Fibroblast of skin of right quadriceps (primary cell): ENCODE measurements at regions not wholly inside any gene's neighbourhood (a gene's known extent, or its start where the extent isn't known, plus 50 kb on each side); places are given as distances from the start of the nearest gene placed in this dataset.
"Not testable (repeated sequence)": the region's sequence is repeated elsewhere in the genome, so short reads cannot be mapped to it uniquely, and the experiment has no call there.

Experiments used
- DNase-seq: peaks from one replicate; pipeline ENCODE4 v3.0.0-alpha.2; 2013

DNA sequence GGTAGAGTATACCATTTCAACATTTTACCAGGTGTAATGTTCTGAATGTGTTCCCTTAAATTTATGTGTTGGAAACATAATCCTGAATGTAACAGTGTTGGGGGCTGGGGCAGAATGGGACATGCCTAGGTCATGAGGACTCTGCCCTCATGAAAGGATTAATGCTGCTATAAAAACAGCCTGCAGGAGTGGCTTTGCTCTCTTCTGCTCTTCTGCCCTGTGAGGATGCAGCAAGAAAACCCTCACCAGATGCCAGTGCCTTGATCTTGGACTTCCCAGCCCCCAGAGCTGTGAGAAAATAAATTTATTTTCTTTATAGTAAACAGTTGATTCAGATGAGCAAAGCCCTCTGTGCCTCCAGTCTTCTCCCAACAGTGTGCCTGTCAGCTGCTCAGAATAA lies 326.0 kb upstream of the ONECUT1 start:
- no peak for DNase-seq

DNA sequence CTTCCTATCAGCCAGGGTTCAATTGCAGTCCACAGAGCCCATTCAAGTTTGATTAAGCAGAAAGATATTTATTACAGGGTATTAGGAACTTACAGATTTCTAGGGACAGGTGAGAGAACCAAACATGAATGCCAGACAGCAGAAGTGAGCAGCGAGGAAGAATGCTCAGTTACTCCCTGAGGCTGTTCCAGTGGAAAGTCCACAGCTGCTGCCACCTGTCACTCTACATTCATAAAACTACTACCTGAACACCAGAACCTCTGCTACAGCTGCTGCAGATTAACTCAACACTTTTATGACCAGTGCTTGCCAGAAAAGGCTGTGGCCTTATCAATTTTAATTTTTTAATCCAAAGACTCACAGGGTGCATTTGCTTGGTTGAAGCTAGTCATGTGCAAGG lies 325.4 kb upstream of the ONECUT1 start:
- no peak for DNase-seq

DNA sequence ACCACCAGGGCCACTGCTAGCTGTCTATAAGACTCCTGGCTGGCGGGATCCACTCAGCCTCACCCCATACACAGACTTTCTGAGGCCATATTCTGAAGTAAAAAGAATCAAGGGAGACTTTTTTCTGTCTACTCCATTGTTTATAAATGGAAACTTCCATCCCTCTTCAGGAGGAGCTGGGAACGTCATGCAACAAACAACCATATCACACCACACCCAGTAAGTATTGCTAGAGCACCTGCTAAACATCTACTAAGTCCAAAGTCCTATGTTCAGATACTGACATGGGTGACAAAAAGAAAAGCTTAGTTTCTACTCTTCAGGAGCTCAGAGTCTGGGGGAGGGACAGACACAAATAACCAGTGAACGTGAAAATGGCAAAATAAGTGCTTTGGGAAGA lies 324.8 kb upstream of the ONECUT1 start:
- DNase-seq: no peak

DNA sequence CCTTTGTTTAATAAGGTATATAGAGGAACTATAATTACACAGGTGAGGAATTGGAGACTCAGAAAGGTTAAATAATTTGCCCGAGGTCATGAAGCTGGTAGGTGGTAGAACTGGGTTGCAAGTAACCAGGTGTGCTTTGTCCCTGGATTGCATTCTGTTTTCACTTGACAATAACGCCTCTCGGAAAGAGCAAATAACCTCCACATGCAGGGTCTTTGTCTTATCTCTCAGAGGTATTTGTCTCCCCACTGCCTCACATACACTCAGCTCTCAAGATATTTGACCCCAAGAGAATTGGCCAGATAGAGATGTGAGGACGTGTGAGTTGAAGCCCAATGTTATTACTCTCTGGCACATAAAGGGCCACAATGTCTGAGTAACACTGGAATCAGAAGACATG lies 320.9 kb upstream of the ONECUT1 start:
- DNase-seq: no peak

DNA sequence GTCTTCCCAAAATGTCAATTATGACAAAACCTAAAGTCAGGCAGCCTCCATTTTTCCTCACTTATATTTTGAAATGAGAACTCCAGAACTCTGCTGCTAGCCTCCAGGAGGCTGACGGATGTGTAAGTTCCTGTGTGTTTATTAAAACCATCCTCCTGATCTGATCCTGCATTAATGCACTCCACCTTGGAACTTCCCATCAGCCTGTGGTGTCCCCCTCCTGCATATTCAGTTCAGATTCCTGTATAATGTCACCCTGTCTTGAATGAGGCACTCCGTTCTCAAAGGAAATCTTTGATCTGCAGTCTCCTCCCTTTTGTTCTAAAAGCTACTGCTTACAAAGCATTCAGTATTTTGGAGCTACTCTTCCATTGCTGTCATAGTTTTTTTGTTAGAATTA lies 318.2 kb upstream of the ONECUT1 start:
- no peak for DNase-seq

DNA sequence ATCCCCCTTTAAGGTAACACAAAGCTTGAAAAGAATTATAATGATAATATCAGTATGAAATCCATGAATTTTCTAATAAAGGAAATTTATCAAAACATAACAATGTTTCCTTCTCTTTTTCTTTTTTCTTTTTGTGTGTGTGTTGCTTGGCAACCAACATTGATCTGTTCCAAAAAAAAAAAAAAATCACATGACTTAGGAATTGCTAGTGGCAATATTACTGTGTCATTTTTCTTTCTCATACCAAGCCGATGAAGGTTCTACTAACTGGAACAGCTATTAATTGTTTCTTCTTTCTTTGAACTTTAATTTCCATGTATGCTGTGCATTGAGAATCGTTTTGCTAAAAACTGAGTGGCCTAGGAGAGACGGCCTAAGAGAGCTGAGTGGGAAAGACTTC lies 317.7 kb upstream of the ONECUT1 start:
- no peak for DNase-seq

DNA sequence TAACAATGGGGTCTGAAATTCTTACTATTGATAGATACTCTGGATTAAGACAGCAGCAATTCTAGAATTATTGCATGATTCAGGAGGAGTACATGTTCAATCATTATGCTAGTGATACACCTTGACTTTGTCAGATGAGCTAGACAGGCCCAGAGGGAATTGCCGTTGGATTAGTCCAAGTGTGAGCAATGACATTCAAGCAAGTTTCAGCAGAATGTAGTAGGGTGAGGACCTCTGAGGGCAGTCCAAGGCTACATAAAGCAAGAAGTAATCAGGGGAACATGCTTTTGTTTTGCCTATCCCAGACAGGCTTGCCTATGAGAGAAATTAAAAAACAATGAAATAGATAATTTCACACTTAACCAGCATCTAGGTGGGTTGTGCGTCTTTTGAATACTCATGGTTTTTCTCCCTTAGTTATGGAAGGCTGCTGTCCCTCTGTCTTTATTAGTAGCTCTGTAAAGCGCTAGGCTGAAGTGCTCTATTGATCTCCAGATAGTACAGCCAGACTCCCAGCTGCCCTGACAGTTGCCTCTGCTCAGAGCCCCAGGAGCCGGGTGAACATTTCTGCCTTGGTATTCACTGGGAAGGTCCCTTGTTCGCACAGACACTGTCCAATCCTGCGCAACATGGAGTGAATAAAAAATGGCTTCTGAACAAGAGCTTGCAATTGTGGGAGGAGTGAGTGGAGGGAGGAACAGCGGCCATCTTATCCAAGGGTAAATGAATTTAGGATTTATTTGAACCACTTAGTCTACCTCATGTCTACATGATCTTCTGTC lies 316.6 kb upstream of the ONECUT1 start:
- DNase-seq: no peak

DNA sequence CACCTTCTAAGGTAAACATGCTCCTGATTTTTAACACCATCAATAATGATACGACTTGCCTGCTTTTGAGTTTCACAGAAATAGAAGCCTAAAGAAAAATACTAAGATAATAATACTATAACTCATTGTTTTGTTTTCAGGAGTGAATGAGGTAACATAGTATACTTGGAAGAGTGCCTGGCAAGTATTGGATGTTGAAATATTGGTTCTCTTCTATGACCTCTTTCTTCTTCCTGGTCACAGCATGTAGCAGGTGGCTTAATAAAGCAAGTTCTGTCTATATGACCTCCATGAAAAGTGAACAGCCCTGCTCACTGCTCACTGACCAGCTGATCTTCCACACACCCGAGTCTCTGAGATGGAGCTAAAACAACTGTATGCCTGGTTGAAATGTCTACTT lies 312.3 kb upstream of the ONECUT1 start:
- no peak for DNase-seq

DNA sequence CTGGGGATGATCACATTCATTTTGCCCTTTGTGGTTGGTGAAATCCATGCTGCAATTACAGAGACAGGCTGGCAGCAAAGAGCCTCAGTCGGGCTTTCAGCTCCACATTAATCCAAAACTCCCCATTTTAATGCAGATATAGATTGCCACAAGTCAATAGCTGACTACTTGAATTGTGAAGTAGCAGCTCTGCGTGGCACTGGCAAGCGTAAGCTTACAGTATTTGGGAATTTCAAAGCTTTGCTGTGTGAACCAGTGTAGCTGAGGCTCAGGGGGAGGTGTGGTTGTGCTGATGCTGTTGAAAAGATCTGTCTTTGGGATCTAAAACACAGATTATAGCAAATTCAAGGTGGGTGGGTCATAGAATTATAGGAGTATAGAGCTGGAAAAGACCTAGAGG lies 290.3 kb upstream of the ONECUT1 start:
- no peak for DNase-seq

DNA sequence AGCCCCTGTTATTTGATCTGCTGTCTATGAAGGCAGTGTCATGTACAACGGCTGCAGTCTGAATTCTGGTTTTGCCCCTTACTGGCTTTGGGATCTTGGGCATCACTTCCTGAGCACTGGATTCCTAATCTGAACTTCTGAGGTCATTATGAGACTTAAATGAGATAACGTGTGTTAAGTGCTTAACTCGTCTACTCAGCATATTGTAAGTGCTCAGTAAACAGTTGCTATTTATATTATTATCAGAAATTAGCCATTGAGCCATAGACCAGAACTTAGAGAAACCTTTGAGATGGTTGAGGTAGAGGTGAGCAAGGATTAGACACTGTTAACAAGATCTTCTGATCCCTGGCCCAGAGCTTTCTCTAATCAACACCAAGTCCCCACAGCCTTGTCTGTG lies 284.1 kb upstream of the ONECUT1 start:
- no peak for DNase-seq

DNA sequence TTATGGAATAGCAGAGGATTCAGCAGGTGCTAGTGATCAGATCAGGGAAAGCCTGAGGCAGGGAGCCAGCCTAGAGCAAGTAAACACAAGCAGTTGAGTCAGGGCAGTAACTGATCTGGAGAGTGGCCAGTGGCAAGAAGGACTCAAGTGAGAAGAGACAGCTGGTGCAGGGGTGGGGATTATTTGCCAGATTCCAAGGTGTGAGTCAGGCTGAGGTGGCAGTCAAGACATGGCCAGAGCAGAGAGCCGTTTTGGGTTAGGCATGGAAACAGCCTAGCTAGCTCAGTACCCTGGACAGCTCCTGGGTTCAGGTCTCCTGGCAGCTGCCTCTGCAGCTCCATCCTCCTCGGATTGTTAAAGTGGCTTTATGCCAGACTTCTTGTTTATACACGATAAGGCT lies 281.9 kb upstream of the ONECUT1 start:
- DNase-seq: peak; percentile 4

DNA sequence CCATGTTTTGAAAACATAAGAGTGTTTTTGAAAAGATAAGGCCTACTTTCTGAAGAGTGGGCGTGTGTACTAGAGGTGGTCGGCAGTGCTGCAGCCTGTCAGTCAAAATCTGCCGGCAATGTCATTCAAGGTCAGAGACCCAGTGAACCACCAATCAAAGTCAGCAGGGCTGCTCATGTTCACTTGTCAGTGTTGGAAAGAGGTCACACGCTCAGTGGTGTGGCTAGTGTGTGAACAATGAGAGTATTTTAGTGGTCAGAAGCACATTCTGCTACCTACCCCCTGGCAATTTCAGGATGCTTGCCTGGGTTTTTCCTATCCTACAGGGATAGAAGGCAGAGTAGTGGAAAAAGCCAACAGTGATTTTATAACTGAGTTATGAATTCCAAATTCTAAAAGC lies 278.5 kb upstream of the ONECUT1 start:
- DNase-seq: no peak

DNA sequence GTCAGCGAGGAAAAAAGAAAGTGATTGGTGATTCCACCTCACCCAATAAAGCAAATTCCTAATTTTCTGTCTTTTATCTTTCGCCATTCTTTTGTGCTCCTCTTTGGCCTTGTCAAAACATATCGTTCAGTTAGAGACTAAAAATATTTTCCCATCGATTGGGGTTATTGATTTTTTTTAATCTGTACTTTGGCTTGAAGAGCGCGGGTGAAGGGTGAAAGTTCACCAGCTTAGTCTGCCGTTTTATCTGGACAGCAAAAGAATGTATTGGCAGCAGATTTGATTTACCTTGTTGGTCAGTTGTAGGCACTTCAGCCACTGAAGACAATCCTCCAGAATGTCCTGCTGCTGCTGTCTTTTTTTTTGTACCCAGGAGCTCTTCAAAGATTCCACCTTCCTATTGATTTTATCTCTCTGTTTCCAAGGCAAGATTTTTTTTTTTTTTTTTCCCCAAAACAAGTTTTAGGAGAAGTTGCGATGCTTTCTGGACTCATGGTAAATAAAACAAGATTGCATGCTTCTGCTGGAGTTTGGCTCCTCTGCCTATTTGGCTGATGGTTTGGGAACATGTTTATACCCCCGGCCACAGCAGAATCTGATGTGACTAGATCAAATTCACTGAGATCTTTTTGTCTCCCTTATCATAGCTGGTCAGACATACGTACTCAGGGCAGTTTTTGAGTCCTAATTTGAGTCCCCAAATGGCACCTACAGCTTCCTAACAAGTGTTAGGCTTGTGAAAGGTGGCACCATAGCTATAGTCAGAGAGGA lies 269.3 kb upstream of the ONECUT1 start:
- DNase-seq: no peak

DNA sequence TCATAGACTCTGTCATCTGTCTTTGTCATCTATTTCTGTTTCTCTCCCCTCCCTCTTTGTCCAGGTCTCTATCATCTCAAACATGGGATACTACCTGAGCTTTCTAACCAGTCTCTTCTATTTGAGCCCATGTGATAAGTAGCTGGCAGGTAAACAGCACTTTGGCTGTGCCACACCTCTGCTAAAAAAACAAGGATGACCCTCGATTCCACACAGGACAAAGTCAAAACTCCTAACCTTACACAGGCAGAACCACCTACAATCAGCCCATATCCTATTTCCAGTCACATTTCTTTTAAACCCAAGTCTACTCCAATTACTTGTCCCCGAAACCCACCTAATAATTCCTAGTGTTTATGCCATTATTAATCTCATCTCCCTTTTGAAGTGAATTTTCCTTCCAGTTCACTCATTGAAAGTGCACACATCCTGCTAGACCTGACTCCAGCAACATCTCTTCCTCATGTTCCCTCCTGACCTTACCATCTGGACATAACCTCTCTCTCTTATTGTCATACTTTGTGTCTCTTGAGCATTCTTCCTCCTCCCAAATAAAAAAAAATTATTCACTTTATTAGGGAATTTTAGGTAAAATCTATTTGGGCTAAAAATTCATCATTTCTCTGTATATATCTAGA lies 256.1 kb upstream of the ONECUT1 start:
- no peak for DNase-seq

DNA sequence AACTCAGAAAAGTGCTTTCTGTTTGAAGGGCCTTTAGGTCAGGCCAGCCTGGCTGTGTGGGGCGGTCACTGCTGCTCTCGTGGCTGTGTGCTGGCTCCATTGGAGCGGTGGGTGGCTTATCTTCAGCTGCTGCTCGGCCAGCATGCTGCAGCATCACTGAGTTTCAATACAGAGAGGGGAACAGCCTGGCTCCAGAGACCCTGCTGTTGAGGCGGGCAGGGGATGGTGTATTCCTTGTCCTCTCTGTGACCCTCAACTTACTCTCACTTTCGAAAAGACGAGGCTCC lies 248.5 kb upstream of the ONECUT1 start:
- no peak for DNase-seq

DNA sequence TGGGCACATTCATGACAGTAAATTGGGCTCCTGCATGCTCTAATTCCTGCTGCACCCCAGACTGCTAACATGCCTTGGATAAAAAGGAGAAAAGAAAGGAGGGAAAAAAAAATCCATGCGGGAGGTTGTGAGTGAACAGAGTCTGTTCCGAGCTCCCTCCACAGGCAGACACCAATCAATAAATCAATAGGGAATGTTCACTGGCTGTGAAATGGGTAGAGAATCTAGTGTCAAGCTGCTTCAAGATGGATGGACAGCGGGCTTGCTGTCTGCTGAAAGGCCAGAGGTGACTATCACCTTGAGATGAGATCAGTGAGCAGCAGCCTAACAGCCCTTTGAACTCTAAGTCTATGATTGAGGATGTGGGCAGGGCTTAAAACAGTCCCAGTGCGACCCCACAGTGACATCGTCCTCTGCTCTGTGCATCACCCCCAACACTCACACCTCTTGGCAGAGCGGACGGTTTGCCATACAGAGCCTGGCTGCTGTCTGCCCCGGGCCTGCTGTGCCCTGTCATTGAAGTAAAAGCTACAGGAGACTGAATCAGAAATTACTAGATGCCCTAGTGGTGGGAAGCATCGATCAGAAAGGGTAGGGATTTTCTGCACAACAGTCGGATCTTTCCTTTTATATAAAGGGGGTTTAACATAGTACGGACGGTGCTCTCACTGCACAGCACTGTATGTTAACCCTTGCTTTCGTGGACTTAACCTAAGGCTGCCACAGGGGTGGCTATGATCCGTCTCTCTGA lies 247.9 kb upstream of the ONECUT1 start:
- no peak for DNase-seq

DNA sequence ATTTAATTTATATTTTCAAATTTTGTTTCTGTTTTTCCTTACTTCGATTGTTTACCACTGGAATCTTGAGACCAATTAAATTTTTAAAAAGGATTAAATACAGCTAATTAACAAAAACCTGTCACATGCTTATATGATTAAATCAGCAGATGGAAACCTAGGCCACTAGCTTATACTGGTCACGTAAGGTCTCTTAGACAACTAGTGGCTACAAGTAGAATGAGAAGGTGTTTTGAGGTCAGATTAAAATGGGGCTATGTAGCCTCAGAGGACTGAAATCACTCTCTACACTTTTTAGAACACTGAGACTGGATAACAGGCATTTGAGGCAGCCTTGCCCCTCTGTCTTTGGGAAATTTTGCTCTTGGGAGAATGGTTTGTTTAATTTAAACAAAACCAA lies 246.5 kb upstream of the ONECUT1 start:
- no peak for DNase-seq

DNA sequence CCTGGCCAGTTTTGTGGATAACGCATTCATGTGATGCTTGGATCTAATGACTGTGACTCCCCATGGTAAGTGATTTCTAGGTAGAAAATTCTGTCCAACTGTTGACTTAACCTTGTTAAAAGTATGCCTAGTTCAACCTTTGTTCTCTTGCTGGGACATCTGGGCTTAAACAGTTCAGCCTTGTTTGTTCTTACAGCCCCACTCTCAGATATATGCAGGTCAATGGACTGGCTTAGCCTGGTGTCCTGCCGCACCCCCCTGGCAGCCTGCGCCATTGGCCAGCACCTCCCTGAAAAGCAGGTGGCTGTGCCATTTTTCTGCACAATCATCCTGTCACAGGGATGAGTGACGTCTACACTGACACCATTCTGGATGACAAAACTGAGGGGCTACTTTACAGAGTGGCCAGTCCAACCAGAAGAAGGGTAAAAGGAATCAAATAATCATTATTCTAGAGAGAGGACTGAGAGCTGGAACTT lies 244.7 kb upstream of the ONECUT1 start:
- no peak for DNase-seq

DNA sequence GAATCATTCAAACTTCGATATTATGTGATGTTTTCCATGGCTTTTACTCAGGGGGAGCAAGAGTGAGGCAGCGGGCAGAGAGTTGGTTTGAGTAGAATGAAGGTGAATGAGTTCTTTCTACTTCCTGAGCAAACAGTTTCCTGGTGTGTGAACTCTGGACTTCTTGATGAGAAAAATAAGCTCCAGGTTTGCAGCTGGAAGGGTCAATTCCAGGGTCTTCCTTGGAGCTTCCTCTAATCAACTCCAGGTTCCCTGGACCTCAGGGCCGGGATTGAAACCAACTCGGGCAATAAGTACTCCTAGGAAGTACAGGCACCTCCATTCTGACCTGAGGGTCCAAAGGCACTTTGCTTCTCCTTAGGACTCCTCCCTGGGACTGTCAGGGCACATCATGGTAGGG lies 243.6 kb upstream of the ONECUT1 start:
- no peak for DNase-seq

DNA sequence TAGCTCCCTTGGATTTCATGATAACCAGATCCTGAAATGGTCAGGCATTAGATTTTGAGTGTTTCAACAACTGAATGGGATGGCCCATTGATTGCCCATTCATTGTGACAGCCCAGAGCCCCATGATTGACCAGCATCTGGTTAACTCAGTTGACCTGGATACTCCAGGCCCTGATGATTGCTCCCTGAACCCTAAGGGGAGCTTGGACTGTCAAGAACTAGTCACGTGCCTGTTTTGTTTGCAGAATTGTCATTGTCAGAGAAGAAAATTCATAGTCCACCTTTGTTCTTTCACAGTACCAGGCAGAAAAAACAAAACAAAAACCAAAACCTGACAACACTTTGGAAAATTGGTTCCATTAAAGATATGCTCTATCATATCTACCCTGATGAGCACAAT lies 241.3 kb upstream of the ONECUT1 start:
- no peak for DNase-seq

DNA sequence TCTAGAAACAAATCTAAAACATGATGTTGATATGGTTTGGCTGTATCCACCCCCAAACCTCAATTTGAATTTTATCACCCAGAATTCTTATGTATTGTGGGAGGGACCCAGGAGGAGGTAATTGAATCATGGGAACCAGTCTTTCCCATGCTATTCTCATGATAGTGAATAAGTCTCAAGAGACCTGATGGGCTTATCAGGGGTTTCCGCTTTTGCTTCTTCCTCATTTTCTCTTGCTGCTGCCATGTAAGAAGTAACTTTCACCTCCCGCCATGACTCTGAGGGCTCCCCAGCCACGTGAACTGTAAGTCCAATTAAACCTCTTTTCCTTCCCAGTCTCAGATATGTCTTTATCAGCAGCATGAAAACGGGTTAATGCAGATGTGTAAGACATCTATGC lies 232.7 kb upstream of the ONECUT1 start:
- DNase-seq: no peak

DNA sequence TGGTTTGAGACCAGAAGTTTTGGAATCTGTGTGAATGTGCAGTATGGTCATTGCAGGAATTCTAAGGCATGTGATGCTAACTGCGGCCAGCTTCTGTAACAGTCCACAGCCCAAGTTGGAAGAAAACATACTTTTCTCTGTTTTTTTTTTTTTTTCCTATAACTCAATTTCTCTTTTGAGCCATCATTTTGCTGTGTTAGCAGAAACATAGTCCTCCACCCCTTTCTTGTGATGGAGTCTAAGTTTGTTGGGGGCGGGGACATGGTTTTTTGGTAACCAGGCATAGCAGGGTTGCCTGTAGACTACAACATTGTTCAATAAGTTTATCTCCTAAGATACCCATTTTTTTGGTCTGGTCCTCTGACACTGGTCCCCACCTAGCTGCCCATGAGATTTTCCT lies 223.2 kb upstream of the ONECUT1 start:
- no peak for DNase-seq

DNA sequence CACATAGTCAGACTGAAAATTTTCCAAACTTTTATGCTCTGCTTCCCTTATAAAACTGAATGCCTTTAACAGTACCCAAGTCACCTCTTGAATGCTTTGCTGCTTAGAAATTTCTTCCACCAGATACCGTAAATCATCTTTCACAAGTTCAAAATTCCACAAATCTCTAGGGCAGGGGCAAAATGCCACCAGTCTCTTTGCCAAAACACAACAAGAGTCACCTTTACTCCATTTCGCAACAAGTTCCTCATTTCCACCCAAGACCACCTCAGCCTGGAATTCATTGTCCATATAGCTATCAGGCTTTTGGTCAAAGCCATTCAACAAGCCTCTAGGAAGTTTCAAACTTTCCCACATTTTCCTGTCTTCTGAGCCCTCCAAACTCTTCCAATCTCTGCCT lies 221.6 kb upstream of the ONECUT1 start:
- not testable (repeated sequence) for DNase-seq

DNA sequence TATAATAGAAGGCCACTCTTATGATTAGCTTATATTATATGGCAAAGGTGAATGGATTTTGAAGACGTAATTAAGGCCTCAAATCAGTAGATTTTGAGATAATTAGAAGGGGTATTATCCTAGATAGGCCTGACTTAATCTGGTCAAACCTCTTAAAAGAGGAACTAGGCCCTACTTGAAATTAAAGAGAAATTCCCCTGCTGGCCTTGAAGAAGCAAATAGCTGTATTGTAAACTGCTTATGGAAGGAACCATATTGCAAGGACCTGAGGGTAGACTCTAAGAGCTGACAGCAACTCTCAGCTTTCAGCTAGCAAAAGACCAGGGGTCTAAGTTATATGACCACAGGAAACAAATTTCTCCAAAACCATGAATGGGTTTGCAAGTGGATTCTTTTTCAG lies 219.0 kb upstream of the ONECUT1 start:
- no peak for DNase-seq
